SJSA1 (cell line): ENCODE measurements at regions not wholly inside any gene's neighbourhood (a gene's known extent, or its start where the extent isn't known, plus 50 kb on each side); places are given as distances from the start of the nearest gene placed in this dataset.
"Not testable (repeated sequence)": the region's sequence is repeated elsewhere in the genome, so short reads cannot be mapped to it uniquely, and the experiment has no call there.

ENCODE experiments used
- DNase-seq, 2 experiments: peaks; one replicate each; pipeline ENCODE4 v3.0.0-alpha.2; 2015 to 2020; ENCODE audit warnings: low spot score in 2 of 2, low read depth in 1 of 2
- H3K27ac ChIP-seq: fragments of 250-450 bp; sonication (Bioruptor Pico); 2 replicates; pipeline ENCODE4 v1.5.1; 2020; ENCODE audit warnings: mild to moderate bottlenecking, moderate library complexity
- H3K27me3 ChIP-seq: fragments of 250-450 bp; sonication (Bioruptor Pico); replicated peaks from 2 replicates; pipeline ENCODE4 v1.5.1; 2020; ENCODE audit warnings: mild to moderate bottlenecking, moderate library complexity
- H3K36me3 ChIP-seq: fragments of 250-450 bp; sonication (Bioruptor Pico); 2 replicates; pipeline ENCODE4 v1.5.1; 2020; ENCODE audit warnings: mild to moderate bottlenecking
- H3K4me1 ChIP-seq: fragments of 250-450 bp; sonication (Bioruptor Pico); replicated peaks from 2 replicates; pipeline ENCODE4 v1.6.1; 2021; ENCODE audit warnings: mild to moderate bottlenecking
- H3K4me3 ChIP-seq: fragments of 250-450 bp; sonication (Bioruptor Pico); 2 replicates; pipeline ENCODE4 v1.5.1; 2020; ENCODE audit warnings: mild to moderate bottlenecking
- H3K9me3 ChIP-seq: fragments of 250-450 bp; sonication (Bioruptor Pico); replicated peaks from 2 replicates; pipeline ENCODE4 v1.5.1; 2020; ENCODE audit warnings: mild to moderate bottlenecking

GRCh38 chr6:152811785-152812184 is 61.2 kb downstream of the VIP start:
- Histone ChIP-seq H3K36me3 (no peaks in the 10 kb centered on the region), H3K27me3 (peaks cover 12% of the 10 kb centered on the region), H3K4me1 (no peaks in the 10 kb centered on the region), H3K4me3 (no peak overlapping the region), H3K27ac (no peak overlapping the region), H3K9me3 (no peaks in the 10 kb centered on the region)
- DNase-seq: no peak

GRCh38 chr6:152815230-152815872 is 64.8 kb downstream of the VIP start:
- H3K9me3 ChIP-seq: no peaks in the 10 kb centered on the region
- no peaks in the 10 kb centered on the region for H3K36me3 ChIP-seq
- no peak for DNase-seq
- no peak overlapping the region for H3K27ac ChIP-seq
- no peak overlapping the region for H3K4me3 ChIP-seq
- no peaks in the 10 kb centered on the region; the same call in none of the 2 replicates for H3K27me3 ChIP-seq
- no peaks in the 10 kb centered on the region for H3K4me1 ChIP-seq

GRCh38 chr6:152816055-152816454 is 65.5 kb downstream of the VIP start:
- DNase-seq: no peak
- Histone ChIP-seq H3K4me3 (no peak overlapping the region), H3K4me1 (no peaks in the 10 kb centered on the region), H3K27me3 (no peaks in the 10 kb centered on the region; the same call in none of the 2 replicates), H3K9me3 (no peaks in the 10 kb centered on the region), H3K36me3 (no peaks in the 10 kb centered on the region), H3K27ac (no peak overlapping the region)

- Histone ChIP-seq H3K27me3 (no peaks in the 10 kb centered on the region; the same call in 1 of the 2 replicates), H3K9me3 (no peaks in the 10 kb centered on the region), H3K4me1 (no peaks in the 10 kb centered on the region), H3K4me3 (no peak overlapping the region), H3K36me3 (no peaks in the 10 kb centered on the region), H3K27ac (no peak overlapping the region)
- no peak for DNase-seq
Observed at GRCh38 chr6:152821525-152821924, 70.9 kb downstream of the VIP start.

- no peak for DNase-seq
- Histone ChIP-seq H3K4me1 (no peaks in the 10 kb centered on the region), H3K4me3 (no peak overlapping the region), H3K27ac (no peak overlapping the region), H3K9me3 (no peaks in the 10 kb centered on the region), H3K27me3 (no peaks in the 10 kb centered on the region; the same call in 1 of the 2 replicates), H3K36me3 (no peaks in the 10 kb centered on the region)
Observed at GRCh38 chr6:152824666-152825065, 74.1 kb downstream of the VIP start.

- Histone ChIP-seq H3K27ac (no peak overlapping the region), H3K27me3 (0 out of 2 replicates have a peak, but pooled peaks cover 3% of the 10 kb centered on the region), H3K4me3 (no peak overlapping the region), H3K9me3 (no peaks in the 10 kb centered on the region), H3K36me3 (no peaks in the 10 kb centered on the region), H3K4me1 (no peaks in the 10 kb centered on the region)
- DNase-seq: no peak
Observed at GRCh38 chr6:152828431-152828830, 77.8 kb downstream of the VIP start.

- H3K4me1 ChIP-seq, H3K36me3 ChIP-seq, H3K9me3 ChIP-seq, H3K27me3 ChIP-seq, DNase-seq, H3K4me3 ChIP-seq, H3K27ac ChIP-seq: not testable (repeated sequence)
Observed at GRCh38 chr6:152834366-152834765, 83.8 kb downstream of the VIP start.

- Histone ChIP-seq H3K27me3 (peaks cover 3% of the 10 kb centered on the region; the same call in 1 of the 2 replicates), H3K4me3 (no peak overlapping the region), H3K27ac (no peak overlapping the region), H3K9me3 (no peaks in the 10 kb centered on the region), H3K36me3 (no peaks in the 10 kb centered on the region), H3K4me1 (no peaks in the 10 kb centered on the region)
- DNase-seq: no peak
Observed at GRCh38 chr6:152836523-152836922, 85.9 kb downstream of the VIP start.

GRCh38 chr6:152845421-152845820 is 94.8 kb downstream of the VIP start:
- Histone ChIP-seq H3K36me3 (no peaks in the 10 kb centered on the region), H3K27me3 (peaks cover under 1% of the 10 kb centered on the region), H3K9me3 (no peaks in the 10 kb centered on the region), H3K27ac (no peak overlapping the region), H3K4me3 (no peak overlapping the region), H3K4me1 (no peaks in the 10 kb centered on the region)
- DNase-seq: no peak

- no peaks in the 10 kb centered on the region for H3K9me3 ChIP-seq
- H3K27ac ChIP-seq: no peak overlapping the region
- H3K36me3 ChIP-seq: no peaks in the 10 kb centered on the region
- no peak overlapping the region for H3K4me3 ChIP-seq
- no peak for DNase-seq
- no peaks in the 10 kb centered on the region for H3K4me1 ChIP-seq
- H3K27me3 ChIP-seq: peaks cover 11% of the 10 kb centered on the region
Observed at GRCh38 chr6:152846825-152847224, 96.2 kb downstream of the VIP start.

- DNase-seq: no peak
- Histone ChIP-seq H3K9me3 (no peaks in the 10 kb centered on the region), H3K4me3 (no peak overlapping the region), H3K27me3 (peaks cover 11% of the 10 kb centered on the region), H3K27ac (no peak overlapping the region), H3K4me1 (no peaks in the 10 kb centered on the region), H3K36me3 (no peaks in the 10 kb centered on the region)
Observed at GRCh38 chr6:152848919-152849318, 98.3 kb downstream of the VIP start.

- Histone ChIP-seq H3K9me3 (no peaks in the 10 kb centered on the region), H3K36me3 (no peaks in the 10 kb centered on the region), H3K4me3 (no peak overlapping the region), H3K27ac (no peak overlapping the region), H3K27me3 (peaks cover 28% of the 10 kb centered on the region), H3K4me1 (0 out of 2 replicates have a peak, but pooled peaks cover 2% of the 10 kb centered on the region)
- no peak for DNase-seq
Observed at GRCh38 chr6:152854086-152854795, 103.6 kb downstream of the VIP start.

- H3K36me3 ChIP-seq: no peaks in the 10 kb centered on the region
- peaks cover 18% of the 10 kb centered on the region for H3K27me3 ChIP-seq
- 0 out of 2 replicates have a peak, but pooled peaks cover 4% of the 10 kb centered on the region for H3K4me1 ChIP-seq
- no peak overlapping the region for H3K4me3 ChIP-seq
- no peak for DNase-seq
- H3K9me3 ChIP-seq: no peaks in the 10 kb centered on the region
- H3K27ac ChIP-seq: no peak overlapping the region
Observed at GRCh38 chr6:152858141-152858540, 107.5 kb downstream of the VIP start.

GRCh38 chr6:152859225-152859624 is 108.6 kb downstream of the VIP start:
- 0 out of 2 replicates have a peak, but pooled peaks cover 4% of the 10 kb centered on the region for H3K4me1 ChIP-seq
- no peak overlapping the region for H3K27ac ChIP-seq
- no peaks in the 10 kb centered on the region for H3K36me3 ChIP-seq
- H3K9me3 ChIP-seq: no peaks in the 10 kb centered on the region
- no peak overlapping the region for H3K4me3 ChIP-seq
- no peak for DNase-seq
- peaks cover 16% of the 10 kb centered on the region for H3K27me3 ChIP-seq
